Lung (tissue), 11 donors: ENCODE measurements at regions not wholly inside any gene's neighbourhood (a gene's known extent, or its start where the extent isn't known, plus 50 kb on each side); places are given as distances from the start of the nearest gene placed in this dataset.
A peak's percentile ranks its signal among the peaks of the same experiment; 100 is the strongest.

ENCODE experiments used
- ATAC-seq: fragments of 200-7000 bp; cut with Tn5 transposase; one replicate; pipeline ENCODE4 v1.9.1; 2020; ENCODE audit warnings: moderate number of reproducible peaks; ENCODE audit not compliant: insufficient read depth, low FRiP score
- DNase-seq, 3 donors: peaks; one replicate each; pipeline ENCODE4 v3.0.0-alpha.2; 2013 to 2017
- H3K27ac ChIP-seq, 2 donors: one replicate each; pipeline ENCODE4 v1.5.1; 2013; ENCODE audit warnings: mild to moderate bottlenecking in 2 of 2, moderate library complexity in 2 of 2, control low read depth in 1 of 2, inconsistent platforms in 1 of 2, low read depth in 1 of 2, low read length in 1 of 2
- H3K27me3 ChIP-seq, 3 donors: one replicate each; pipeline ENCODE4 v1.5.1; 2013; ENCODE audit warnings: low read length in 2 of 3; ENCODE audit not compliant: control insufficient read depth in 3 of 3, insufficient read depth in 3 of 3
- H3K36me3 ChIP-seq, 4 donors: one replicate each; pipeline ENCODE4 v1.5.1; 2013; ENCODE audit warnings: low read length in 4 of 4, mild to moderate bottlenecking in 1 of 4, moderate library complexity in 1 of 4; ENCODE audit not compliant: control insufficient read depth in 4 of 4, insufficient read depth in 4 of 4
- H3K4me1 ChIP-seq, 5 donors: one replicate each; pipeline ENCODE4 v1.5.1; 2013; ENCODE audit warnings: low read length in 5 of 5, mild to moderate bottlenecking in 2 of 5, moderate library complexity in 1 of 5; ENCODE audit not compliant: control insufficient read depth in 5 of 5, insufficient read depth in 5 of 5
- H3K4me3 ChIP-seq: one replicate; pipeline ENCODE4 v1.5.1; 2013; ENCODE audit warnings: mild to moderate bottlenecking, control low read depth, moderate library complexity
- H3K9ac ChIP-seq, 2 donors: one replicate each; pipeline ENCODE4 v1.5.1; 2013; ENCODE audit warnings: low read length in 2 of 2, control low read depth in 1 of 2; ENCODE audit not compliant: insufficient read depth in 1 of 2
- H3K9me3 ChIP-seq, 4 donors: one replicate each; pipeline ENCODE4 v1.5.1; 2013; ENCODE audit warnings: low read length in 3 of 4, mild to moderate bottlenecking in 1 of 4, moderate library complexity in 1 of 4; ENCODE audit not compliant: control insufficient read depth in 4 of 4, insufficient read depth in 3 of 4
- WGBS, 2 donors: extraction: QIAGEN DNeasy Blood & Tissue Kit; methylation state at CpG; one replicate each; pipeline ENCODE4 v1.1.7; 2013; 5-methylcytosine and 5-hydroxymethylcytosine counted together
- TF ChIP-seq, protein P1 (sequence below): IDR thresholded peaks from 2 replicates; pipeline ENCODE4 v1.5.1; 2012; ENCODE audit warnings: mild to moderate bottlenecking; ENCODE audit errors: control extremely low read depth, extremely low read depth
- donor health status: control.
- donor health status: control.
- donor health status: Bipolar disorder and iron deficiency.
- donor health status: healthy.
- donor health status: DM: yes; HTN: yes; CAD: no.

DNA sequence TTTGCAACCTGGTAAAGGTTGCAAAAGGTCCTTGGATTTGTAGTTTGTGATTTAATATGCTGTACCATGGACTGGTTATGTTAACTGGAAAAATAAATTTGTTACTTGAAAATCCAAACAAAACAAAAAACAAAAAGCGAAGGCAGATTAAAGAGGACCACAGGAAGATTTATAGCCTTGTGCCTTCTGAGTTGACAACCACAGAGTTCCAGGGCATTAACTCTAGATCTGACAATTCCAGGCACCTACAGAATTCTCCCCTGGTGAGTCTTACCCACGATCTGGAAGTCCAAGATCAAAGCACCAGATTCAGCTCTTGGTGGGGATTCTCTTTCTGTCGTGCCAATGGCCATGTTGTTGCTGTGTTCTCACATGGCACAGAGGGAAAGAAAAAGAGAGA lies 107.9 kb upstream of the SELENOP start:
- Histone ChIP-seq H3K4me3 (no peak overlapping the region), H3K27ac (no peak overlapping the region), H3K9ac (no peak overlapping the region), H3K9me3 (peaks cover 0 to under 1% (median 0%) of the 10 kb centered on the region in 4 donors), H3K27me3 (peaks cover 0 to 7% (median 2%) of the 10 kb centered on the region in 3 donors), H3K36me3 (no peaks in the 10 kb centered on the region), H3K4me1 (peaks cover 0 to 1% (median 0%) of the 10 kb centered on the region in 5 donors)
- DNase-seq (no peak), ATAC-seq (no peak)
- TF ChIP-seq, protein P1, sequence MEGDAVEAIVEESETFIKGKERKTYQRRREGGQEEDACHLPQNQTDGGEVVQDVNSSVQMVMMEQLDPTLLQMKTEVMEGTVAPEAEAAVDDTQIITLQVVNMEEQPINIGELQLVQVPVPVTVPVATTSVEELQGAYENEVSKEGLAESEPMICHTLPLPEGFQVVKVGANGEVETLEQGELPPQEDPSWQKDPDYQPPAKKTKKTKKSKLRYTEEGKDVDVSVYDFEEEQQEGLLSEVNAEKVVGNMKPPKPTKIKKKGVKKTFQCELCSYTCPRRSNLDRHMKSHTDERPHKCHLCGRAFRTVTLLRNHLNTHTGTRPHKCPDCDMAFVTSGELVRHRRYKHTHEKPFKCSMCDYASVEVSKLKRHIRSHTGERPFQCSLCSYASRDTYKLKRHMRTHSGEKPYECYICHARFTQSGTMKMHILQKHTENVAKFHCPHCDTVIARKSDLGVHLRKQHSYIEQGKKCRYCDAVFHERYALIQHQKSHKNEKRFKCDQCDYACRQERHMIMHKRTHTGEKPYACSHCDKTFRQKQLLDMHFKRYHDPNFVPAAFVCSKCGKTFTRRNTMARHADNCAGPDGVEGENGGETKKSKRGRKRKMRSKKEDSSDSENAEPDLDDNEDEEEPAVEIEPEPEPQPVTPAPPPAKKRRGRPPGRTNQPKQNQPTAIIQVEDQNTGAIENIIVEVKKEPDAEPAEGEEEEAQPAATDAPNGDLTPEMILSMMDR: no peak
- WGBS, 2 donors: 75 to 89% methylated on average over 3 of the region's 3 CpGs

GRCh38 chr5:42915306-42915866 lies 103.7 kb upstream of the SELENOP start:
- H3K9ac ChIP-seq: no peak overlapping the region
- no peak for ATAC-seq
- no peaks in the 10 kb centered on the region for H3K36me3 ChIP-seq
- H3K27ac ChIP-seq: no peak overlapping the region
- H3K27me3 ChIP-seq: peaks cover 0 to 4% (median 0%) of the 10 kb centered on the region in 3 donors
- TF ChIP-seq, protein P1: no peak
- H3K9me3 ChIP-seq: peaks cover 0 to 3% (median 0%) of the 10 kb centered on the region in 4 donors
- DNase-seq: no peak
- H3K4me3 ChIP-seq: no peak overlapping the region
- 89 to 94% methylated on average over 23 of the region's 23 CpGs for WGBS, 2 donors
- H3K4me1 ChIP-seq: peaks cover 0 to 2% (median 0%) of the 10 kb centered on the region in 5 donors

GRCh38 chr5:42912184-42912798 lies 100.6 kb upstream of the SELENOP start:
- H3K36me3 ChIP-seq: no peaks in the 10 kb centered on the region
- TF ChIP-seq, protein P1: peak; percentile 30
- no peak overlapping the region for H3K9ac ChIP-seq
- WGBS, 2 donors: 49 to 61% methylated on average over 8 of the region's 8 CpGs
- DNase-seq: peak in 2 of 3 donors; percentile 60 to 72
- H3K27ac ChIP-seq: no peak overlapping the region
- H3K4me1 ChIP-seq: peaks cover 0 to 13% (median 6%) of the 10 kb centered on the region in 5 donors
- H3K9me3 ChIP-seq: peaks cover 0 to 3% (median 0%) of the 10 kb centered on the region in 4 donors
- H3K4me3 ChIP-seq: no peak overlapping the region
- ATAC-seq: no peak
- peaks cover 0 to 14% (median 8%) of the 10 kb centered on the region in 3 donors for H3K27me3 ChIP-seq
